ENCODE measurements at regions not wholly inside any gene's neighbourhood (a gene's known extent, or its start where the extent isn't known, plus 50 kb on each side); places are given as distances from the start of the nearest gene placed in this dataset.

DNA sequence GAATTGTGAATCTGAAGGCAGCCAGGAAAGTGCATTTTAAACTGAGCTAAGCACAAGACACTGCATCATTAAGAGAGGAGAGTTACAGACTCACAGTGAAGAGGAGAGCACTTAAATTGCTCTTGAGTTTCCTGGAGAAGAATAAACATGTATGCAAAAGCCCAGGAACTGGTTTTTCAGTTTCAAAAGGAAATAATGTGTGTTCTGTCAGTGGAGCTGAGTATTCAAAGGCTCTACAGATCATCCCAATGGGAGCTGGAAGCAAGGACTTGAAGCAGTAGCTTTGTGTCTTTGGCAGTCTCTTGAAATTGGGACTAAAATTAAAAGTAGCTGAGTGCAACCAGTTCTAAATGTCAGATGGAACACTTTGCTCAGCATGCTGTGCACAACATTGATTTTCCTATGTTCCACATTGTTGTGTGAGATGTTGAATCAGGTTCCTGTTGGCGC lies 147.5 kb upstream of the ANK2 start (continued):
- TF ChIP-seq BRF1 (IDR thresholded peaks at IDR 0.05; ENCODE audit: borderline replicate concordance, extremely low read depth, insufficient read length) (no peak), CBFB (CRISPR knock-in tag; IDR thresholded peaks at IDR 0.05) (no peak), ATF3 (IDR thresholded peaks at IDR 0.05) (no peak), ATF3 (CRISPR knock-in tag; conservative IDR thresholded peaks at IDR 0.05) (no peak)

DNA sequence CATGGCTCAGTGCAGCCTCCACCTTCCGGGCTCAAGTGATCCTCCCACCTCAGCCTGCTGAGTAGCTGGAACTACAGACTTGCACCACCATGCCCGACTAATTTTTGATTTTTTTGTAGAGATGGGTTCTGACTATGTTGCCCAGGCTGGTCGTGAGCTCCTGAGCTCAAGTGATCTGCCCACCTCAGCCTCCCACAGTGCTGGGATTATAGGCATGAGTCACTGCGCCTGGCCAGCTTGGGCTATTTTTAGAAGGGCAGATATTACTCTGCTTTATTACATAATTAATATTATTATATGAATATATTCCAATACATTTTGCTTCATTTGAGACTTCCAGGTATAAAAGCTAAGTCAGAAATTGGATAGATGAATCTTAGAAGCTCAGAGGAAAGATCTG lies 143.7 kb upstream of the ANK2 start:
- BruUV-seq (replicated peaks): no TSS peak
- Histone ChIP-seq H3K9me3 (replicated peaks; ENCODE audit: control insufficient read depth, insufficient read depth, low read depth, low read length) (no peaks in the 10 kb centered on the region), H3K4me1 (replicated peaks in 1 of 2; ENCODE audit: control insufficient read depth in 2 of 2, insufficient read depth in 2 of 2, low read length in 2 of 2) (no peaks in the 10 kb centered on the region), H3K27me3 (ENCODE audit: control insufficient read depth in 2 of 2, insufficient read depth in 2 of 2, low read length in 2 of 2) (no peaks in the 10 kb centered on the region), H3K4me2 (ENCODE audit: insufficient read depth, low read length) (no peak overlapping the region), H3K4me3 (no peak overlapping the region), H2AFZ (ENCODE audit: low read depth, low read length) (no peak overlapping the region), H3K9ac (ENCODE audit: insufficient read depth in 1 of 2, low read depth in 2 of 2, low read length in 2 of 2) (no peak overlapping the region), H4K20me1 (replicated peaks; ENCODE audit: control insufficient read depth, insufficient read depth, low read length) (no peaks in the 10 kb centered on the region), H3K79me2 (ENCODE audit: control insufficient read depth, insufficient read depth, low read length) (no peaks in the 10 kb centered on the region), H3K9me1 (ENCODE audit: control insufficient read depth, insufficient read depth, low read length) (no peaks in the 10 kb centered on the region), H3K27ac (ENCODE audit: extremely low read depth, low read depth, low read length) (no peak overlapping the region), H3K36me3 (ENCODE audit: control insufficient read depth, insufficient read depth, low read length) (no peaks in the 10 kb centered on the region)
- DNase-seq (ENCODE audit: extremely low read depth in 1 of 4, low spot score in 3 of 4): no peak
- FAIRE-seq: no peak
- no peak for ATAC-seq
- CTCF ChIA-PET (ENCODE audit: low intra/inter-chr PET ratio): no interaction called here
- intact Hi-C loops (cut with micrococcal nuclease): no loop called here
- WGBS (ENCODE audit: insufficient coverage, low coverage, missing lambda C conversion rate): 0% methylated on average over 4 of the region's 4 CpGs
- in situ Hi-C loops (cut with MboI): no loop called here
- POLR2A ChIA-PET: no interaction called here
- no peak for TF ChIP-seq SREBF1 (IDR thresholded peaks at IDR 0.05; ENCODE audit: borderline replicate concordance, low read depth, low read length)
- TF ChIP-seq RB1 (IDR thresholded peaks at IDR 0.05; ENCODE audit: low read depth): no peak
- TF ChIP-seq HMG20A (CRISPR knock-in tag; conservative IDR thresholded peaks at IDR 0.05): no peak
- TF ChIP-seq ZNF133 (CRISPR knock-in tag; IDR thresholded peaks at IDR 0.05): no peak
- TF ChIP-seq YBX1 (IDR thresholded peaks at IDR 0.05): no peak
- TF ChIP-seq SAFB (IDR thresholded peaks at IDR 0.05; ENCODE audit: borderline replicate concordance, low read depth, low read length): no peak
- TF ChIP-seq HSF4 (CRISPR knock-in tag; IDR thresholded peaks at IDR 0.05; ENCODE audit: borderline replicate concordance): no peak
- TF ChIP-seq NR2F6 (CRISPR knock-in tag; IDR thresholded peaks at IDR 0.05): no peak
- TF ChIP-seq SRSF7 (optimal IDR thresholded peaks at IDR 0.05; ENCODE audit: low read depth, low read length): no peak
- TF ChIP-seq BACH1 (tag; IDR thresholded peaks at IDR 0.05): no peak
- TF ChIP-seq ZNF124 (CRISPR knock-in tag; IDR thresholded peaks at IDR 0.05): no peak
- no peak for TF ChIP-seq ILK (tag; IDR thresholded peaks at IDR 0.05; ENCODE audit: borderline replicate concordance, low read depth)
- TF ChIP-seq, protein P1, sequence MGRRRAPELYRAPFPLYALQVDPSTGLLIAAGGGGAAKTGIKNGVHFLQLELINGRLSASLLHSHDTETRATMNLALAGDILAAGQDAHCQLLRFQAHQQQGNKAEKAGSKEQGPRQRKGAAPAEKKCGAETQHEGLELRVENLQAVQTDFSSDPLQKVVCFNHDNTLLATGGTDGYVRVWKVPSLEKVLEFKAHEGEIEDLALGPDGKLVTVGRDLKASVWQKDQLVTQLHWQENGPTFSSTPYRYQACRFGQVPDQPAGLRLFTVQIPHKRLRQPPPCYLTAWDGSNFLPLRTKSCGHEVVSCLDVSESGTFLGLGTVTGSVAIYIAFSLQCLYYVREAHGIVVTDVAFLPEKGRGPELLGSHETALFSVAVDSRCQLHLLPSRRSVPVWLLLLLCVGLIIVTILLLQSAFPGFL (CRISPR knock-in tag; IDR thresholded peaks at IDR 0.05): no peak
- TF ChIP-seq POLR3G (IDR thresholded peaks at IDR 0.05; ENCODE audit: extremely low read depth, insufficient read length, insufficient replicate concordance): no peak
- TF ChIP-seq, protein P2, sequence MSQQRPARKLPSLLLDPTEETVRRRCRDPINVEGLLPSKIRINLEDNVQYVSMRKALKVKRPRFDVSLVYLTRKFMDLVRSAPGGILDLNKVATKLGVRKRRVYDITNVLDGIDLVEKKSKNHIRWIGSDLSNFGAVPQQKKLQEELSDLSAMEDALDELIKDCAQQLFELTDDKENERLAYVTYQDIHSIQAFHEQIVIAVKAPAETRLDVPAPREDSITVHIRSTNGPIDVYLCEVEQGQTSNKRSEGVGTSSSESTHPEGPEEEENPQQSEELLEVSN (IDR thresholded peaks at IDR 0.05; ENCODE audit: borderline replicate concordance in 1 of 2, extremely low read depth in 1 of 2, insufficient read depth in 1 of 2, insufficient read length in 1 of 2, low read depth in 1 of 2, low read length in 1 of 2, poor library complexity in 1 of 2, severe bottlenecking in 1 of 2): no peak
- TF ChIP-seq ZBTB17 (CRISPR knock-in tag; IDR thresholded peaks at IDR 0.05): no peak
- TF ChIP-seq PCBP2 (IDR thresholded peaks at IDR 0.05; ENCODE audit: low read depth, low read length, poor library complexity, severe bottlenecking): no peak
